ENCODE measurements at regions not wholly inside any gene's neighbourhood (a gene's known extent, or its start where the extent isn't known, plus 50 kb on each side); places are given as distances from the start of the nearest gene placed in this dataset.

DNA sequence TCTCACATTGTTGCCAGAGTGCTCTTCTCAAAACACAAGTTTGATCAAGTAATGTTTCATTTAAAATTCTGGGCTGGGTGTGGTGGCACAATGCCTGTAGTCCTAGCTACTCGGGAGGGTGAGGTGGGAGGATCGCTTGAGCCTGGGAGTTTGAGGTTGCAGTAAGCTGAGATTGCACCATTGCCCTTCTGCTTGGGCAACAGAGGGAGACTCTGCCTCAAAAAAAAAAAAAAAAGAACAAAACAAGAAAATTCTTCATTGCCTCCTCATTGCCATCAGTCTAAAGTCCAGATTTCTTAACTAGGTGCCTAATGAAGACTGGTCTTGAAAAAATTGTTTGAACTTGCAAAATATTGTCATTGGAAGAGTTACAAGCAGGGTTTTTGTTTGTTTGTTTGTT lies 120.1 kb downstream of the MFAP3L start:
- TF ChIP-seq, protein P1, sequence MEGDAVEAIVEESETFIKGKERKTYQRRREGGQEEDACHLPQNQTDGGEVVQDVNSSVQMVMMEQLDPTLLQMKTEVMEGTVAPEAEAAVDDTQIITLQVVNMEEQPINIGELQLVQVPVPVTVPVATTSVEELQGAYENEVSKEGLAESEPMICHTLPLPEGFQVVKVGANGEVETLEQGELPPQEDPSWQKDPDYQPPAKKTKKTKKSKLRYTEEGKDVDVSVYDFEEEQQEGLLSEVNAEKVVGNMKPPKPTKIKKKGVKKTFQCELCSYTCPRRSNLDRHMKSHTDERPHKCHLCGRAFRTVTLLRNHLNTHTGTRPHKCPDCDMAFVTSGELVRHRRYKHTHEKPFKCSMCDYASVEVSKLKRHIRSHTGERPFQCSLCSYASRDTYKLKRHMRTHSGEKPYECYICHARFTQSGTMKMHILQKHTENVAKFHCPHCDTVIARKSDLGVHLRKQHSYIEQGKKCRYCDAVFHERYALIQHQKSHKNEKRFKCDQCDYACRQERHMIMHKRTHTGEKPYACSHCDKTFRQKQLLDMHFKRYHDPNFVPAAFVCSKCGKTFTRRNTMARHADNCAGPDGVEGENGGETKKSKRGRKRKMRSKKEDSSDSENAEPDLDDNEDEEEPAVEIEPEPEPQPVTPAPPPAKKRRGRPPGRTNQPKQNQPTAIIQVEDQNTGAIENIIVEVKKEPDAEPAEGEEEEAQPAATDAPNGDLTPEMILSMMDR (optimal IDR thresholded peaks at IDR 0.05 in 1 of 3, IDR thresholded peaks at IDR 0.05 in 1 of 3, conservative IDR thresholded peaks at IDR 0.05 in 1 of 3; ENCODE audit: extremely low read depth in 1 of 3, insufficient read depth in 2 of 3, low read length in 3 of 3): no peak
- TF ChIP-seq EZH2 (IDR thresholded peaks at IDR 0.05; ENCODE audit: low read length): no peak

All from keratinocyte (primary cell).